H1 (cell line): ENCODE measurements at regions not wholly inside any gene's neighbourhood (a gene's known extent, or its start where the extent isn't known, plus 50 kb on each side); places are given as distances from the start of the nearest gene placed in this dataset.

ENCODE experiments used
- ATF3 ChIP-seq: IDR thresholded peaks from 2 replicates; pipeline ENCODE4 v1.6.1; 2011; ENCODE audit warnings: low read depth, mild to moderate bottlenecking, low read length; ENCODE audit not compliant: insufficient read depth

GRCh38 chr12:91732086-91732485, 413.6 kb downstream of the BTG1 start (continued):
- TF ChIP-seq ATF3: no peak
